Stimulated activated CD8-positive, alpha-beta memory T cell treated with anti-CD3 and anti-CD28 coated beads, Interleukin-7, amount 100 ng/mL, for 4 hours (primary cell): ENCODE measurements at regions not wholly inside any gene's neighbourhood (a gene's known extent, or its start where the extent isn't known, plus 50 kb on each side); places are given as distances from the start of the nearest gene placed in this dataset.
"Not testable (repeated sequence)": the region's sequence is repeated elsewhere in the genome, so short reads cannot be mapped to it uniquely, and the experiment has no call there.

Experiments used
- DNase-seq, 2 donors: peaks; one replicate each; pipeline ENCODE4 v3.0.0-alpha.2; 2020; ENCODE audit warnings: low read depth in 2 of 2

- no peak for DNase-seq
These were observed 989.9 kb downstream of the DCDC2C start for GRCh38 chr2:4693266-4693665.

- no peak for DNase-seq
These were observed 992.0 kb downstream of the DCDC2C start for GRCh38 chr2:4695281-4695861.

GRCh38 chr2:4715065-4715464 is 977.1 kb upstream of the SOX11 start:
- DNase-seq: no peak

- no peak for DNase-seq
These were observed 973.4 kb upstream of the SOX11 start for GRCh38 chr2:4718777-4719176.

GRCh38 chr2:4725618-4726017 is 966.6 kb upstream of the SOX11 start:
- DNase-seq: no peak

GRCh38 chr2:4732560-4732959 is 959.6 kb upstream of the SOX11 start:
- no peak for DNase-seq

- no peak for DNase-seq
These were observed 946.9 kb upstream of the SOX11 start for GRCh38 chr2:4745056-4745991.

- DNase-seq: no peak
These were observed 938.5 kb upstream of the SOX11 start for GRCh38 chr2:4753721-4754120.

GRCh38 chr2:4762951-4763376 is 929.2 kb upstream of the SOX11 start:
- no peak for DNase-seq

- no peak for DNase-seq
These were observed 926.2 kb upstream of the SOX11 start for GRCh38 chr2:4765787-4766530.

GRCh38 chr2:4775668-4776067 is 916.5 kb upstream of the SOX11 start:
- no peak for DNase-seq

GRCh38 chr2:4780679-4781078 is 911.5 kb upstream of the SOX11 start:
- no peak for DNase-seq

- DNase-seq: no peak
These were observed 909.5 kb upstream of the SOX11 start for GRCh38 chr2:4782647-4783046.

GRCh38 chr2:4791488-4791887 is 900.7 kb upstream of the SOX11 start:
- no peak for DNase-seq

GRCh38 chr2:4792126-4792525 is 900.1 kb upstream of the SOX11 start:
- no peak for DNase-seq

GRCh38 chr2:4803396-4803795 is 888.8 kb upstream of the SOX11 start:
- DNase-seq: no peak

GRCh38 chr2:4814137-4814536 is 878.0 kb upstream of the SOX11 start:
- not testable (repeated sequence) for DNase-seq

GRCh38 chr2:4827836-4828235 is 864.3 kb upstream of the SOX11 start:
- no peak for DNase-seq

- no peak for DNase-seq
These were observed 863.4 kb upstream of the SOX11 start for GRCh38 chr2:4828682-4829374.

- DNase-seq: no peak
These were observed 860.4 kb upstream of the SOX11 start for GRCh38 chr2:4831751-4832150.

- DNase-seq: no peak
These were observed 859.5 kb upstream of the SOX11 start for GRCh38 chr2:4832642-4833041.

GRCh38 chr2:4838626-4839025 is 853.6 kb upstream of the SOX11 start:
- DNase-seq: no peak
